ENCODE measurements at regions not wholly inside any gene's neighbourhood (a gene's known extent, or its start where the extent isn't known, plus 50 kb on each side); places are given as distances from the start of the nearest gene placed in this dataset.

DNA sequence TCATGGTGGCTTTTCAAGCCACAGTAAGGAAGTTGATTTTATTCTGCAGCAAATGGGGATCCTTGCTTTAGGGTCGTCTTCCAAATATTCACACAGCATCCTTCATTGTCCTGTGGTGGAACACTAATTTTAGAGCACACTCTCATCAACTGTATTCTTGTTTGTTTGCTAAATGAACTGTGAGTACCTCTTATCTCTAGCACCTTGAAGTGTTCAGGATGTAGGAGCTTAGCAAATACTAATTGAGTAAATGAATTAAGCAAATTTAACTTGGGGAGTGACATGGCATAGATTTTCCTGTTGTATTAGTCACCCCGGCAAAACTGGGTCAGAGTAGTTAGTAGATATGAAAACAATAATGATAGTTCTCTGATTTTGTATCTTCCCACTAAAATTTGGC, 156.9 kb downstream of the UBE2NL start:
- Histone ChIP-seq H4K20me1 (ENCODE audit: control insufficient read depth, insufficient read depth, low read length, poor library complexity, severe bottlenecking) (no peaks in the 10 kb centered on the region), H3K9ac (ENCODE audit: low read length) (no peak overlapping the region), H3K27me3 (replicated peaks in 1 of 4; ENCODE audit: control extremely low read depth in 1 of 4, control insufficient read depth in 3 of 4, insufficient read depth in 4 of 4, low read length in 3 of 4) (no peaks in the 10 kb centered on the region), H3K36me3 (replicated peaks in 1 of 2; ENCODE audit: control extremely low read depth in 1 of 2, control insufficient read depth in 1 of 2, extremely low read depth in 1 of 2, insufficient read depth in 2 of 2, low read length in 1 of 2) (no peaks in the 10 kb centered on the region), H3K9me3 (ENCODE audit: control extremely low read depth in 1 of 3, control insufficient read depth in 2 of 3, insufficient read depth in 1 of 3, low read length in 2 of 3) (no peaks in the 10 kb centered on the region), H3K79me2 (ENCODE audit: control insufficient read depth, insufficient read depth, low read length) (no peaks in the 10 kb centered on the region), H3K4me2 (replicated peaks; ENCODE audit: low read depth, low read length, poor library complexity, severe bottlenecking) (no peak overlapping the region), H3K27ac (ENCODE audit: low read length in 2 of 2) (no peak overlapping the region), H3K4me1 (ENCODE audit: control insufficient read depth in 2 of 2, insufficient read depth in 2 of 2, low read length in 2 of 2) (no peaks in the 10 kb centered on the region), H2AFZ (ENCODE audit: insufficient read depth, low read depth, low read length, poor library complexity, severe bottlenecking) (no peak overlapping the region), H3K4me3 (ENCODE audit: control extremely low read depth in 1 of 5, extremely low read depth in 1 of 5, insufficient read depth in 1 of 5, low read depth in 2 of 5, low read length in 4 of 5) (no peak overlapping the region)
- ChIA-PET POLR2A (no interaction called here), CTCF (no interaction called here)
- no peak for ATAC-seq (ENCODE audit: low read depth)
- intact Hi-C loops (cut with micrococcal nuclease): no loop called here
- no peak for DNase-seq
- no peaks in the 10 kb centered on the region for H3K4me1 Mint-ChIP-seq
- no peaks in the 10 kb centered on the region for H3K9me3 Mint-ChIP-seq (ENCODE audit: insufficient read depth)
- no peak overlapping the region for H3K27ac Mint-ChIP-seq
- TF ChIP-seq, protein P1, sequence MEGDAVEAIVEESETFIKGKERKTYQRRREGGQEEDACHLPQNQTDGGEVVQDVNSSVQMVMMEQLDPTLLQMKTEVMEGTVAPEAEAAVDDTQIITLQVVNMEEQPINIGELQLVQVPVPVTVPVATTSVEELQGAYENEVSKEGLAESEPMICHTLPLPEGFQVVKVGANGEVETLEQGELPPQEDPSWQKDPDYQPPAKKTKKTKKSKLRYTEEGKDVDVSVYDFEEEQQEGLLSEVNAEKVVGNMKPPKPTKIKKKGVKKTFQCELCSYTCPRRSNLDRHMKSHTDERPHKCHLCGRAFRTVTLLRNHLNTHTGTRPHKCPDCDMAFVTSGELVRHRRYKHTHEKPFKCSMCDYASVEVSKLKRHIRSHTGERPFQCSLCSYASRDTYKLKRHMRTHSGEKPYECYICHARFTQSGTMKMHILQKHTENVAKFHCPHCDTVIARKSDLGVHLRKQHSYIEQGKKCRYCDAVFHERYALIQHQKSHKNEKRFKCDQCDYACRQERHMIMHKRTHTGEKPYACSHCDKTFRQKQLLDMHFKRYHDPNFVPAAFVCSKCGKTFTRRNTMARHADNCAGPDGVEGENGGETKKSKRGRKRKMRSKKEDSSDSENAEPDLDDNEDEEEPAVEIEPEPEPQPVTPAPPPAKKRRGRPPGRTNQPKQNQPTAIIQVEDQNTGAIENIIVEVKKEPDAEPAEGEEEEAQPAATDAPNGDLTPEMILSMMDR (IDR thresholded peaks at IDR 0.05): no peak
- TF ChIP-seq EZH2 (IDR thresholded peaks at IDR 0.05; ENCODE audit: borderline replicate concordance, insufficient read depth, low read depth, low read length, poor library complexity, severe bottlenecking): no peak
- no peaks in the 10 kb centered on the region for H3K27me3 Mint-ChIP-seq
- no CpG with 5 or more reads among the region's 2 CpGs for WGBS (ENCODE audit: insufficient coverage)
- H3K4me3 Mint-ChIP-seq: no peak overlapping the region

DNA sequence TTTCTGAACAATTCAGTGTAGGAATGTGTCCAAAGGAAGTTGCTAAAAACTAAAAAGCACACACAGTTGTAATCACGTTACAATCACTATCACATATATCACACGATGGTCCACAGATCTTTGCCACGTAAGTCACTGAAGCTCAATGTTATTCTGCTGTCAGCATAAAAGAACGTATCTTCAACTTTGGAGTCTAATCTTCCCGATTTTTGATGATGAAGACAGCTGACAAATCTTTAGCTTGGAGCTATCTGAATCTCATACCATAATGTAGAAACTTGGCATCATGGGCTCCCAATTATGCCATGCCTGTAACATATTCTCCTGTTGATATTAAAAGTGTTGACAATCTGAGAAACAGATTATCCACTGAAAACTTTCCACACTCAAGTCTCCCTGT, 158.4 kb downstream of the UBE2NL start:
- DNase-seq (no peak), ATAC-seq (ENCODE audit: low read depth) (no peak)
- Mint-ChIP-seq H3K27ac (no peak overlapping the region), H3K4me1 (no peaks in the 10 kb centered on the region), H3K27me3 (no peaks in the 10 kb centered on the region), H3K4me3 (no peak overlapping the region), H3K9me3 (ENCODE audit: insufficient read depth) (no peaks in the 10 kb centered on the region)
- Histone ChIP-seq H3K4me3 (ENCODE audit: control extremely low read depth in 1 of 5, extremely low read depth in 1 of 5, insufficient read depth in 1 of 5, low read depth in 2 of 5, low read length in 4 of 5) (no peak overlapping the region), H4K20me1 (ENCODE audit: control insufficient read depth, insufficient read depth, low read length, poor library complexity, severe bottlenecking) (no peaks in the 10 kb centered on the region), H3K4me1 (ENCODE audit: control insufficient read depth in 2 of 2, insufficient read depth in 2 of 2, low read length in 2 of 2) (no peaks in the 10 kb centered on the region), H3K27ac (ENCODE audit: low read length in 2 of 2) (no peak overlapping the region), H3K36me3 (replicated peaks in 1 of 2; ENCODE audit: control extremely low read depth in 1 of 2, control insufficient read depth in 1 of 2, extremely low read depth in 1 of 2, insufficient read depth in 2 of 2, low read length in 1 of 2) (no peaks in the 10 kb centered on the region), H3K4me2 (replicated peaks; ENCODE audit: low read depth, low read length, poor library complexity, severe bottlenecking) (no peak overlapping the region), H3K9me3 (ENCODE audit: control extremely low read depth in 1 of 3, control insufficient read depth in 2 of 3, insufficient read depth in 1 of 3, low read length in 2 of 3) (no peaks in the 10 kb centered on the region), H3K79me2 (ENCODE audit: control insufficient read depth, insufficient read depth, low read length) (no peaks in the 10 kb centered on the region), H2AFZ (ENCODE audit: insufficient read depth, low read depth, low read length, poor library complexity, severe bottlenecking) (no peak overlapping the region), H3K9ac (ENCODE audit: low read length) (no peak overlapping the region), H3K27me3 (replicated peaks in 1 of 4; ENCODE audit: control extremely low read depth in 1 of 4, control insufficient read depth in 3 of 4, insufficient read depth in 4 of 4, low read length in 3 of 4) (no peaks in the 10 kb centered on the region)
- WGBS (ENCODE audit: insufficient coverage): 75% methylated on average over 2 of the region's 5 CpGs
- CTCF ChIA-PET: no interaction called here
- POLR2A ChIA-PET: no interaction called here
- intact Hi-C loops (cut with micrococcal nuclease): no loop called here
- TF ChIP-seq EZH2 (IDR thresholded peaks at IDR 0.05; ENCODE audit: borderline replicate concordance, insufficient read depth, low read depth, low read length, poor library complexity, severe bottlenecking): no peak
- TF ChIP-seq, protein P1 (IDR thresholded peaks at IDR 0.05): no peak

Measured in B cell (primary cell).